Activated CD8-positive, alpha-beta memory T cell treated with anti-CD3 and anti-CD28 coated beads, Interleukin-2, amount 50 U/mL, for 24 hours (primary cell): ENCODE measurements at regions not wholly inside any gene's neighbourhood (a gene's known extent, or its start where the extent isn't known, plus 50 kb on each side); places are given as distances from the start of the nearest gene placed in this dataset.

Experiments used
- DNase-seq: peaks from one replicate; pipeline ENCODE4 v3.0.0-alpha.2; 2020; ENCODE audit errors: extremely low read depth

GRCh38 chr1:36743286-36744005 is 260.7 kb upstream of the CSF3R start:
- DNase-seq, result no peak

- DNase-seq, result no peak
Observed at GRCh38 chr1:36741066-36741465, 258.4 kb upstream of the CSF3R start.

DNA sequence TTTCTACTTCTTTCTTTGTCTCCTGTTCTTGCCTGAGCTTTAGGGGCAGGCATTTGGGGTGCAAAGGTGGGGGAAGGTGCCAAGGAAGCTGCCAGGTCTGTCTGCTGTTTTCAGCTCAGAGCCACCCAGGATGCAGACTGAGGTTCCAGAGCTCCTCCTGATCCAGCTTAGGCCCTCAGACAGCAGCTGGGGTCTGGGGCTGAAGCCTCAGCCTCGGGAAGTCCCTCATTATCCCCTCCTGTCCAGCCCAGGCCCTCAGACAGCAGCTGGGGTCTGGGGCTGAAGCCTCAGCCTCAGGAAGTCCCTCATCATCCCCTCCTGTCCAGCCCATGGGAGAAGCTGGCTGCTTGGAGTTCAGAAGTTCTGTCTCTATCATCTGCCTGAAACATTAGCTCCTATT is 257.7 kb upstream of the CSF3R start:
- no peak for DNase-seq

DNA sequence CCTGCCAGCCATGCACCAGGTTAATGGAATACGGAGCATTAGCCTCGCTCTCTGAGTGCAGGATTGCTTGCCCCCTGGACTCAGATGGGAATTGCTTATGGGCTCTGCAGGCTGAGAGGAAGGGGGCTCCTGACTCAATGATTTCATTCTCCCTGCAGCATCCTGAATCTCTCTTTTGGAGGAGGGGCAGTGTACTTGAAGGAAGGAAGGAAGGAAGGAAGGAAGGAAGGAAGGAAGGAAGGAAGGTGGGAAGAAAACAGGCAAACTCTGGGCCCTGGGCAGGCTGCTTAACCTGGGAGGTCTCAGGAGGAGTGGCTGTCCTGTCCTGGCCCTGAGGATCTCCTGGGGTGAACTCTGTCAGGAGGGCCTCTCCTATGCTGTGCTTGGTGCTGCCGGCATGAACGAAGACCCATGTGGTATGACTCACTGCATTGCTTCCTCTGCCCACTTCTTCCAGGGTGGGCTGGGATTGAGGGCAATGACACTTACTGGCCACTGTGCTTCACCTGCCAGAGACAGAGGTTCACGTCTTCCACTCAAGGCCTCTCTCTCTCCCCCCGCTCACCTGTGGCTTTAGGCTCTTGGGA is 257.1 kb upstream of the CSF3R start:
- no peak for DNase-seq

- DNase-seq, result no peak
Observed at GRCh38 chr1:36738245-36738644, 255.5 kb upstream of the CSF3R start.

- no peak for DNase-seq
Observed at GRCh38 chr1:36737767-36738166, 255.1 kb upstream of the CSF3R start.

DNA sequence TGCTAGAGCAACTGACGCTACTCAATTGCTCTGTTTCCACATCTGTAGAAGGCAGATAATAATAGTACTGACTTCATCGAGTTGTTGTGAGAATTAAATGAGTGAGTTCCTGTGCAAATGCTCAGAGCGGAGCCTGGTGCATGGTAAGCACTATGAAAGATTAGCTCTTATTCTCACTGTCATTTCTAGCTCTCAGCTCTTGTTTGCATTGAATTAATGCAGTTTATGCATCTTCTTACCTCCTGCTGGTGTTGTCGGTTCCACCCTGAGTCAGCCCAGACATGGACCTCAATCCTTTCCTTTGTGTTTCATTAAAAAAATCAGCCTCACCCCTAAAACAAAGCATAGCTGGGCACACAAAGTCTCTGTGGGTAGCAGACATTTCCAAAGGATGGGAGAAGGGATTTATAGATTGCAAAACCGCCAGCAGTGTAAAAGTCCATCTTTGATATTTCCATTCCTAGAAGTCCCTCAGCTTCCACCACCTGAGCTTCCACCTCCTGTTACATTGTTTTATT is 254.4 kb upstream of the CSF3R start:
- no peak for DNase-seq

GRCh38 chr1:36735939-36736730 is 253.4 kb upstream of the CSF3R start:
- no peak for DNase-seq

DNA sequence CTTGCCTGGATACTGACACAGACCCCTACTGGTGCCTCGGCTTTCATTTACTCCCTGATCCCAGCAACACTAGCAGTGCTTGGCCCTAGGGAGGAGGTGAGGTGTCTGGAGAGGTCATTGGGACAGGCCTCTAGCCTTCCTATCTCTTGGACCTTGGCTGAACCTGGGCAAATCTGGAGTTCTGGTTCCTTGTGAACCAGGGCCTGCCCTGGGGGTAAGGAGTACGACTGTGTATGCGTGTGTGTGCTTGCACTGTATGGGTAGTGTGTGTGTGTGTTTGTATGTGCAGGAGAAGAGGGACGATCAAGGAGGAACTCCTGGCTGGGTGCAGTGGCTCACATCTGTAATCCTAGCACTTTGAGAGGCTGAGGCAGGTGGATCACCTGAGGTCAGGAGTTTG is 252.7 kb upstream of the CSF3R start:
- DNase-seq, result no peak

DNA sequence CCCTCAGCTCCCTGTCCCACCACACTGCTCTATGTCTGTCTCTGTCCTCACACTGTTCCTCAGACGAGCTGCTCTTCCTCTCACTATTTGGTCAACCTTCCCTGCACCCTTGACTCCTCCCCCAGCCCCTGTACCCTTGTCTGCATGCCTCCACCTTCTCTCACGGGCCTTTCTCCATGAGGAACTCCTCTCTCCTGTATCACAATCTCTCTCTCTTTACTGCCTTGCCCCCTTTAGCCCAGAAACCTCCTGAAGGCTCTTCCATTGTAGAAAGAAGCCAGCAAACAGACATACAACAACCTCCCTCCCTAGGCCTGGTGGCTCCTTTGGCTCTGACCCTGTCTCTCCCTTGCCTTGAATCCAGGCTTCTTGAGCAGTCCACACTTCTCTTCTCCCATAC is 251.6 kb upstream of the CSF3R start:
- no peak for DNase-seq

DNA sequence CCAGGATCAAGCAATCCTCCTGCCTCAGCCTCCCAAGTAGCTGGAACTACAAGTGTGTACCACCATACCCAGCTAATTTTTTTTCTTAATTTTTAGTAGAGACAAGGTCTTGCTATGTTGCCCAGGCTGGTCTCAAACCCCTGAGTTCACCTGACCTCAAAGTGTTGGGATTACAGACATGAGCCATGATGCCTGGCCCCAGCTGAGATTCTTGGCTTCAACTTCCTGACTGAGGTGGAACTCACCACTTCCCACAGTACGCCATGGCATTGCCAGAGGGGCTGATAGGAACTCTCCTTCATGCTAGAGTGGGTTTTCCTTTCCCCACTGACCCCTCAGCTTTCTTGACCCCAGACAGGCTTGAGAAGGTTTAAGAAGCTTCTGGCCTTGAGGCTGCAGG is 251.0 kb upstream of the CSF3R start:
- no peak for DNase-seq

DNA sequence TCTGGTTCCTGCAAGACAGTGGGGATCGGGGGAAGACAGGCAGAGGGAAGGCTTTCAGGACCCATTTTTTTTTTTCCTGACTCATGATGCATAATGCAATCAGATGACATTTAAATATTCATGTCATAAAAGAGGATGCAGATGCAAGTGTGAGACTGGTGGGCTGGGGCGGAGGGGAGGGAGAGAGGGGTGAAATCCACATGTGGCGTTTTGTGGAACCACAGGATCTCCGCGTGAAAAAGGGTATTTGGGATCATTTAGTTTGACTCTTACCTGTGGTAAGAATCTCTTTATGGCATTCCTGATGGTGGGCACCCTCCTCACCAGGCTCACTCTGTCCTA is 249.3 kb upstream of the CSF3R start:
- DNase-seq, result no peak

DNA sequence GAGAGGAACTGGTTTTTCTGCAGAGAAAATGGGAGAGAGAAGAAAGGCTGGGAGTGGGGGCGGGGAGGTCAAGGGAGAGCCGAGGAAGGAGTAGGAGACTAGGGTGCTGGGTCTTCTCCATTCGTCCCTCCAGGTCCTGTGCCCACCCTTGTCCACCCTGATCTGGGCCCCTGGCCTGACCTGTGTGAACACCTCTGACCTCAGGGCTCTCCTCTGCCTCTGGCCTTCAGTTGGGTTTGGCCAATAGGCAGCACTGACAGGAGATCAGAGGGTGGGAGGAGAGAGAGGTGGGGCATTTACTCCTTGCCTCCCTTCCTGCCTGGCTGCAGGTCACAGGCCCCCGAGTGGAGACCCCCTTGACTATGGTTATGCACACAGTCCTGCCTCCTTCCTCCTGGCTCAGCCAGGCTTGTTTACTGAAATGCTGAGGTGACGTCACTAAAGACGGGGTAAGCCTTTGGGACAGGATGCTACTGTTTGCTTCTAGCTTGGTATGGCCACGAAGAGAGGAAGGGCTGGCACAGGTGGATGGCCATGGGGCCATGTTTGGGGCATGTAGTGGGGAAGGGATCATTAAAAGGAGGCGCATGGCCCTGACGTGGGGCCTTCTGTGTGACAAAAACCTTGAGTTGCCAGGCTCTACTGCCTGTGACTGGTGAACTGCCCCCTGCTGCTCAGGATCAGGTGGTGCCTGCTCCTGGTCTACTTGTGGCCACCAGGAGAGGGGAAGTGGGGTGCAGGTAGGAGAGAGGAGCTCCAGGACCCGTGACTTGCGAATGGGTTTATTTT is 248.7 kb upstream of the CSF3R start:
- DNase-seq, result no peak

DNA sequence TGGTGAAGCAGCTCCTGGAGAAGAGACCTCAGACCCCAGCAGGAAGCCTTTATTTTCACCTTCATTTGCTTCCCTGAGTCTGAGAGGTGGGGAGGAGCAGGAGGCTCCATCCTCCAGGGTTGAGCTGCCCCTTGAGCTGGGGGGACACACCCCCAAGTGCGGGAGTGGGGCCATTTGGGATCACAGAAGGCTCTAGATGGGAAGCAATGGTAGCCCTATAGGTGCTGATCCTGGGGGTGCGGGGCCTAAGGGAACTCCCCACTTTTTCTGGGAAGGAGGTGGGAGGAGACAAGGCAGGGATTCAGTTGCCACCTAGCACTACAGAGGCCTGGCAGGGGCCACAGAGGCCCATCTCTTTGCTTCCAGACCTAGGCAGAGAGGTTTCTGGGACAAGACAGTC is 247.9 kb upstream of the CSF3R start:
- no peak for DNase-seq

- no peak for DNase-seq
Observed at GRCh38 chr1:36729716-36730510, 247.2 kb upstream of the CSF3R start.

GRCh38 chr1:36729289-36729688 is 246.6 kb upstream of the CSF3R start:
- DNase-seq, result no peak

- no peak for DNase-seq
Observed at GRCh38 chr1:36728846-36729245, 246.1 kb upstream of the CSF3R start.

GRCh38 chr1:36728051-36728450 is 245.3 kb upstream of the CSF3R start:
- DNase-seq, result no peak

DNA sequence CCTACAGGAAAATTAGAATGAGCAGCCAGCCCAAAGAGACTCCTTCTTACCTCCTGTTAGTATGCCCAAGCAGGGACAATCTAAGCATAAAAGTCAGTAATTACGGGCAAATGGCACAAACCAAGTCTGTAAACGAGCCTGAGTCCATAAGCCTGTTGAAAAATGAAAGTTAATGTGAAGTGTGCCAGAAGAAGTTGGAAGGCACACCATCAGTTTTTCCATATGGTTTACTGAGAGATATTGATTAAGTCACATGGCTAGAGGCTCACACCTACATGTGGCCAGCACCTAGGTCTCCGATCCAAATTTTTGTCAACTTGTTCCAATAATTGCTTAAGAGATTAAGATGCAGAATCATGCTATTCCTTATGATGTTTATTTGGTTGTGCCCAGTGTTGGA is 242.4 kb upstream of the CSF3R start:
- DNase-seq, result no peak

- DNase-seq, result no peak
Observed at GRCh38 chr1:36723813-36724212, 241.1 kb upstream of the CSF3R start.

GRCh38 chr1:36722871-36723270 is 240.2 kb upstream of the CSF3R start:
- DNase-seq, result no peak
